ENCODE measurements at regions not wholly inside any gene's neighbourhood (a gene's known extent, or its start where the extent isn't known, plus 50 kb on each side); places are given as distances from the start of the nearest gene placed in this dataset.

- no peak overlapping the region for H3K4me3 ChIP-seq (ENCODE audit: control insufficient read depth, low read depth, low read length)
- no peak for TF ChIP-seq CTCF (conservative IDR thresholded peaks at IDR 0.05; ENCODE audit: control insufficient read depth, insufficient read depth, low read depth, low read length)
- DNase-seq (ENCODE audit: low read depth) = no peak
Measured at GRCh38 chr5:100165309-100165708, 369.9 kb upstream of the FAM174A start.

- no peak for DNase-seq (ENCODE audit: low read depth)
Measured at GRCh38 chr5:100161868-100162267, 373.3 kb upstream of the FAM174A start.

GRCh38 chr5:100157066-100157465 is 378.1 kb upstream of the FAM174A start:
- DNase-seq (ENCODE audit: low read depth) = no peak
- TF ChIP-seq CTCF (conservative IDR thresholded peaks at IDR 0.05; ENCODE audit: control insufficient read depth, insufficient read depth, low read depth, low read length) = no peak

More at GRCh38 chr5:100161868-100162267, 373.3 kb upstream of the FAM174A start:
- no peak overlapping the region for H3K4me3 ChIP-seq (ENCODE audit: control insufficient read depth, low read depth, low read length)
- no peak for TF ChIP-seq CTCF (conservative IDR thresholded peaks at IDR 0.05; ENCODE audit: control insufficient read depth, insufficient read depth, low read depth, low read length)

GRCh38 chr5:100148239-100148638 is 386.9 kb upstream of the FAM174A start:
- H3K4me3 ChIP-seq (ENCODE audit: control insufficient read depth, low read depth, low read length) = no peak overlapping the region
- no peak for TF ChIP-seq CTCF (conservative IDR thresholded peaks at IDR 0.05; ENCODE audit: control insufficient read depth, insufficient read depth, low read depth, low read length)
- no peak for DNase-seq (ENCODE audit: low read depth)

More at GRCh38 chr5:100157066-100157465, 378.1 kb upstream of the FAM174A start:
- no peak overlapping the region for H3K4me3 ChIP-seq (ENCODE audit: control insufficient read depth, low read depth, low read length)

GRCh38 chr5:100142607-100143006 is 392.6 kb upstream of the FAM174A start:
- no peak for DNase-seq (ENCODE audit: low read depth)
- H3K4me3 ChIP-seq (ENCODE audit: control insufficient read depth, low read depth, low read length) = no peak overlapping the region
- no peak for TF ChIP-seq CTCF (conservative IDR thresholded peaks at IDR 0.05; ENCODE audit: control insufficient read depth, insufficient read depth, low read depth, low read length)

GRCh38 chr5:100131161-100131560 is 404.0 kb upstream of the FAM174A start:
- DNase-seq (ENCODE audit: low read depth) = no peak

More at GRCh38 chr5:100131161-100131560, 404.0 kb upstream of the FAM174A start:
- no peak for TF ChIP-seq CTCF (conservative IDR thresholded peaks at IDR 0.05; ENCODE audit: control insufficient read depth, insufficient read depth, low read depth, low read length)
- H3K4me3 ChIP-seq (ENCODE audit: control insufficient read depth, low read depth, low read length) = no peak overlapping the region

Data from fibroblast of mammary gland (primary cell).